Esophagus muscularis mucosa (tissue), 3 donors: ENCODE measurements at regions not wholly inside any gene's neighbourhood (a gene's known extent, or its start where the extent isn't known, plus 50 kb on each side); places are given as distances from the start of the nearest gene placed in this dataset.

Experiments
- CTCF ChIP-seq, 3 experiments: fragments of 200-600 bp in 2 of 3; fragments of 450-650 bp in 1 of 3; sonication (generic) in 2 of 3; IDR thresholded peaks; one replicate each; pipeline ENCODE4 v1.5.1; 2017 to 2019; ENCODE audit warnings: antibody characterized with exemption in 3 of 3, mild to moderate bottlenecking in 2 of 3, moderate library complexity in 1 of 3
- POLR2A ChIP-seq: fragments of 450-650 bp; IDR thresholded peaks from one replicate; pipeline ENCODE4 v1.6.1; 2017; ENCODE audit warnings: antibody characterized with exemption, moderate library complexity, mild to moderate bottlenecking, low read depth

GRCh38 chrX:39638526-39638925 is 459.2 kb downstream of the BCOR start:
- TF ChIP-seq CTCF (IDR thresholded peaks at IDR 0.05) (no peak), POLR2A (no peak)
